ENCODE measurements at regions not wholly inside any gene's neighbourhood (a gene's known extent, or its start where the extent isn't known, plus 50 kb on each side); places are given as distances from the start of the nearest gene placed in this dataset.

DNA sequence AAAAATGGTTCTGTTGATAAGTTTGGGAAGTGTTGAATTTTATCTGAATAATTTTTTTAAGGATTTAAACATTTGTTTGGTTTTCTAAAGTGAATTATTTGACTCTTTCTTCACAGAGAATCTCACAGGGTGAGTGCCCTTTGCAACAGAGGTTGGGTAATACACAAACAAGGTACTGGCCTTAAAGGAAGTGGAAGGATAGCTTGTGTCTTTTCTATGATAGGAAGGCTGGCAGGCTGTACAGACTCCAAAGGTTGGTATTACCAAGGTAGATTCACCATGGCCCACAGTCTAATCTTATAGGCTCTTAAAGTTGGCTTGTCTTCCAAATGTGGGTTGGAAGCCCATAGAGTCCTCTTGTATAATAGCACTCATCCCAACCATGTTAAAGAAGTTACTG is 311.5 kb downstream of the SV2B start:
- TF ChIP-seq EZH2 (IDR thresholded peaks at IDR 0.05), result no peak
- no peak for TF ChIP-seq EZH2phosphoT487 (IDR thresholded peaks at IDR 0.05)
- TF ChIP-seq, protein P1, sequence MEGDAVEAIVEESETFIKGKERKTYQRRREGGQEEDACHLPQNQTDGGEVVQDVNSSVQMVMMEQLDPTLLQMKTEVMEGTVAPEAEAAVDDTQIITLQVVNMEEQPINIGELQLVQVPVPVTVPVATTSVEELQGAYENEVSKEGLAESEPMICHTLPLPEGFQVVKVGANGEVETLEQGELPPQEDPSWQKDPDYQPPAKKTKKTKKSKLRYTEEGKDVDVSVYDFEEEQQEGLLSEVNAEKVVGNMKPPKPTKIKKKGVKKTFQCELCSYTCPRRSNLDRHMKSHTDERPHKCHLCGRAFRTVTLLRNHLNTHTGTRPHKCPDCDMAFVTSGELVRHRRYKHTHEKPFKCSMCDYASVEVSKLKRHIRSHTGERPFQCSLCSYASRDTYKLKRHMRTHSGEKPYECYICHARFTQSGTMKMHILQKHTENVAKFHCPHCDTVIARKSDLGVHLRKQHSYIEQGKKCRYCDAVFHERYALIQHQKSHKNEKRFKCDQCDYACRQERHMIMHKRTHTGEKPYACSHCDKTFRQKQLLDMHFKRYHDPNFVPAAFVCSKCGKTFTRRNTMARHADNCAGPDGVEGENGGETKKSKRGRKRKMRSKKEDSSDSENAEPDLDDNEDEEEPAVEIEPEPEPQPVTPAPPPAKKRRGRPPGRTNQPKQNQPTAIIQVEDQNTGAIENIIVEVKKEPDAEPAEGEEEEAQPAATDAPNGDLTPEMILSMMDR (IDR thresholded peaks at IDR 0.05), result no peak
- Histone ChIP-seq H2AFZ (replicated peaks) (no peak overlapping the region), H4K20me1 (ENCODE audit: low read depth) (no peaks in the 10 kb centered on the region), H3K9ac (no peak overlapping the region), H3K27ac (no peak overlapping the region), H3K27me3 (no peaks in the 10 kb centered on the region), H3K79me2 (ENCODE audit: low read depth) (no peaks in the 10 kb centered on the region), H3K9me3 (ENCODE audit: low read depth) (no peaks in the 10 kb centered on the region), H3K4me2 (no peak overlapping the region), H3K36me3 (no peaks in the 10 kb centered on the region), H3K4me3 (no peak overlapping the region), H3K4me1 (peaks cover 5% of the 10 kb centered on the region), H3F3A (ENCODE audit: low read depth) (no peaks in the 10 kb centered on the region)
- no peaks in the 10 kb centered on the region for H3K27me3 Mint-ChIP-seq (ENCODE audit: insufficient read depth, low read depth)
- H3K36me3 Mint-ChIP-seq, result no peaks in the 10 kb centered on the region
- no peaks in the 10 kb centered on the region for H3K9me3 Mint-ChIP-seq
- no peak overlapping the region for H3K4me3 Mint-ChIP-seq
- no peak overlapping the region for H3K27ac Mint-ChIP-seq
- no peak for DNase-seq (ENCODE audit: low spot score)
- peaks cover 7% of the 10 kb centered on the region for H3K4me1 Mint-ChIP-seq

DNA sequence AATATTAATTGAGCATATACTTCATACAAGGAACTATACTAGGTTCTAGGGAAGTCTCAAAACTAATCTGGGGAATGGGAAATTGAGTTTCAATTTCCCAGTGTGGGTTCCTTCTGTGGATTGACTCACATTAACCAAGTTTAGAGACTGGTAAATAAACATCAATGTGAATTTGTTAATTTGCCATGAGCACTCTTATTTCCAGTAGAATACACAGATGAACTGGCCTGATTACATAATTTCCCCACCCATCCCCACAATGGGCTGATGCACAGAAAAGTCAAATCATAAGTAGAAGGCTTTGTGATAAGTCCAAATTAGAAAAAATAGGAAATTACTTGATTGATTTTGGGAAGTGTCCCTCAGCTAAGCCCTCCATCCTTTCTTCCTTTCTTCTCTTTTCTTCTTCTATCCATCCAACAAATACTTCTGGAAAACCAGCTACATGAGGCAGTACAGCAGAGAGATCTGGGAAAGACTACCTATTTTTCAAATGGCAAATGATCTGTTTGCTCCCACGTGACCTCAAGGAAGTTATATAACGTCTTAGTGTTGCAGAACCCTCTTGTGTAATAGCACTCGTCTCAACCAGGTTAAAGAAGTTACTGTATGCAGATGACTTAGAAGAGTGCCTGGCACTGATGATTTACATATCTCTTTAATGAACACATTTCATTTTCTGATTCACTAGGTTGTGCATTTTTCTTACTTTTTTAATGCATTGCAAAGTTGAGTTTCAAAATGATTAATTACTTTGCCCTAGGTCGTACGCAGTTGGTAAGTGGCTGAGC is 312.3 kb downstream of the SV2B start:
- Histone ChIP-seq H3K4me2 (no peak overlapping the region), H3K79me2 (ENCODE audit: low read depth) (no peaks in the 10 kb centered on the region), H3K9ac (no peak overlapping the region), H3F3A (ENCODE audit: low read depth) (no peaks in the 10 kb centered on the region), H4K20me1 (ENCODE audit: low read depth) (no peaks in the 10 kb centered on the region), H3K36me3 (no peaks in the 10 kb centered on the region), H3K27ac (no peak overlapping the region), H2AFZ (replicated peaks) (no peak overlapping the region), H3K9me3 (ENCODE audit: low read depth) (no peaks in the 10 kb centered on the region), H3K27me3 (no peaks in the 10 kb centered on the region), H3K4me1 (peaks cover 5% of the 10 kb centered on the region), H3K4me3 (no peak overlapping the region)
- Mint-ChIP-seq H3K27ac (no peak overlapping the region), H3K4me3 (no peak overlapping the region), H3K36me3 (no peaks in the 10 kb centered on the region), H3K9me3 (no peaks in the 10 kb centered on the region), H3K4me1 (peaks cover 3% of the 10 kb centered on the region), H3K27me3 (ENCODE audit: insufficient read depth, low read depth) (no peaks in the 10 kb centered on the region)
- DNase-seq (ENCODE audit: low spot score), result no peak
- TF ChIP-seq, protein P1 (IDR thresholded peaks at IDR 0.05), result no peak
- TF ChIP-seq EZH2phosphoT487 (IDR thresholded peaks at IDR 0.05), result no peak
- no peak for TF ChIP-seq EZH2 (IDR thresholded peaks at IDR 0.05)

DNA sequence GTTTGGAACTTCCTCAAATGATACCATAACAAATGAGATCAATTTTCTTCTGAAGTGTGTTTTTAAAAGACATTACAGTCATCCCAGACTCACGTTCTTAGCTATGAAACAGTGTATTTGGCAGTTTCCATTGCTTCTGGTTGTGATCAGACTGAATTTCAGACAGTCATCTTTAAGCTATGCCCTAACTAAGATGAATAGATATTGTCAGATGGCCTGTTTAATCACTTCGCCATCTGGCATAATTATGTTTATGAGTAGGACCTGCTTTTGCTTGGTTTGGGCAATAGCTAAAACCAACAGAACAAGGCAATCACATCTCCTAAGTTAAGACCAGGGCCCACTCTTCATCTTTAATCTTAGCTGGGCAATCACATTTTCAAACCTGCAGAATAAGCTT is 313.1 kb downstream of the SV2B start:
- H3K27ac Mint-ChIP-seq, result no peak overlapping the region
- no peaks in the 10 kb centered on the region for H4K20me1 ChIP-seq (ENCODE audit: low read depth)

More for the DNA sequence above, 313.1 kb downstream of the SV2B start:
- no peak overlapping the region for H3K4me3 ChIP-seq
- H3K9me3 Mint-ChIP-seq, result no peaks in the 10 kb centered on the region
- no peak overlapping the region for H3K4me3 Mint-ChIP-seq
- H3K4me2 ChIP-seq, result no peak overlapping the region
- H3K27ac ChIP-seq, result no peak overlapping the region
- H3K4me1 Mint-ChIP-seq, result peaks cover 2% of the 10 kb centered on the region
- H3K27me3 Mint-ChIP-seq (ENCODE audit: insufficient read depth, low read depth), result no peaks in the 10 kb centered on the region
- no peak overlapping the region for H2AFZ ChIP-seq (replicated peaks)
- H3K27me3 ChIP-seq, result no peaks in the 10 kb centered on the region
- H3K4me1 ChIP-seq, result peaks cover 4% of the 10 kb centered on the region
- H3K36me3 ChIP-seq, result no peaks in the 10 kb centered on the region
- TF ChIP-seq EZH2phosphoT487 (IDR thresholded peaks at IDR 0.05) (no peak), EZH2 (IDR thresholded peaks at IDR 0.05) (no peak)
- TF ChIP-seq, protein P1 (IDR thresholded peaks at IDR 0.05), result no peak
- DNase-seq (ENCODE audit: low spot score), result no peak
- H3F3A ChIP-seq (ENCODE audit: low read depth), result no peaks in the 10 kb centered on the region
- H3K79me2 ChIP-seq (ENCODE audit: low read depth), result no peaks in the 10 kb centered on the region
- no peaks in the 10 kb centered on the region for H3K36me3 Mint-ChIP-seq
- no peaks in the 10 kb centered on the region for H3K9me3 ChIP-seq (ENCODE audit: low read depth)
- H3K9ac ChIP-seq, result no peak overlapping the region

All from neural progenitor cell (in vitro differentiated cells).